MM.1S (cell line): ENCODE measurements at regions not wholly inside any gene's neighbourhood (a gene's known extent, or its start where the extent isn't known, plus 50 kb on each side); places are given as distances from the start of the nearest gene placed in this dataset.

Experiments used
- CTCF ChIP-seq: fragments of 300-600 bp; sonication (generic); IDR thresholded peaks from 2 replicates; pipeline ENCODE4 v1.5.1; 2016; ENCODE audit warnings: antibody characterized with exemption, low read length, mixed read lengths
- EZH2 ChIP-seq: fragments of 300-600 bp; sonication (generic); optimal IDR thresholded peaks from 2 replicates; pipeline ENCODE3; 2017; ENCODE audit warnings: low read depth, mild to moderate bottlenecking, antibody characterized with exemption, low read length, mixed read lengths

- TF ChIP-seq EZH2 (no peak), CTCF (no peak)
These were observed 220.8 kb upstream of the DAB1 start for GRCh38 chr1:57644667-57645066.
